Lung (tissue), 11 donors: ENCODE measurements at regions not wholly inside any gene's neighbourhood (a gene's known extent, or its start where the extent isn't known, plus 50 kb on each side); places are given as distances from the start of the nearest gene placed in this dataset.

ENCODE experiments used
- ATAC-seq: fragments of 200-7000 bp; cut with Tn5 transposase; one replicate; pipeline ENCODE4 v1.9.1; 2020; ENCODE audit warnings: moderate number of reproducible peaks; ENCODE audit not compliant: insufficient read depth, low FRiP score
- DNase-seq, 3 donors: peaks; one replicate each; pipeline ENCODE4 v3.0.0-alpha.2; 2013 to 2017
- H3K27ac ChIP-seq, 2 donors: one replicate each; pipeline ENCODE4 v1.5.1; 2013; ENCODE audit warnings: mild to moderate bottlenecking in 2 of 2, moderate library complexity in 2 of 2, control low read depth in 1 of 2, inconsistent platforms in 1 of 2, low read depth in 1 of 2, low read length in 1 of 2
- H3K27me3 ChIP-seq, 3 donors: one replicate each; pipeline ENCODE4 v1.5.1; 2013; ENCODE audit warnings: low read length in 2 of 3; ENCODE audit not compliant: control insufficient read depth in 3 of 3, insufficient read depth in 3 of 3
- H3K36me3 ChIP-seq, 4 donors: one replicate each; pipeline ENCODE4 v1.5.1; 2013; ENCODE audit warnings: low read length in 4 of 4, mild to moderate bottlenecking in 1 of 4, moderate library complexity in 1 of 4; ENCODE audit not compliant: control insufficient read depth in 4 of 4, insufficient read depth in 4 of 4
- H3K4me1 ChIP-seq, 5 donors: one replicate each; pipeline ENCODE4 v1.5.1; 2013; ENCODE audit warnings: low read length in 5 of 5, mild to moderate bottlenecking in 2 of 5, moderate library complexity in 1 of 5; ENCODE audit not compliant: control insufficient read depth in 5 of 5, insufficient read depth in 5 of 5
- H3K4me3 ChIP-seq: one replicate; pipeline ENCODE4 v1.5.1; 2013; ENCODE audit warnings: mild to moderate bottlenecking, control low read depth, moderate library complexity
- H3K9ac ChIP-seq, 2 donors: one replicate each; pipeline ENCODE4 v1.5.1; 2013; ENCODE audit warnings: low read length in 2 of 2, control low read depth in 1 of 2; ENCODE audit not compliant: insufficient read depth in 1 of 2
- H3K9me3 ChIP-seq, 4 donors: one replicate each; pipeline ENCODE4 v1.5.1; 2013; ENCODE audit warnings: low read length in 3 of 4, mild to moderate bottlenecking in 1 of 4, moderate library complexity in 1 of 4; ENCODE audit not compliant: control insufficient read depth in 4 of 4, insufficient read depth in 3 of 4
- CTCF ChIP-seq: IDR thresholded peaks from 2 replicates; pipeline ENCODE4 v1.5.1; 2012; ENCODE audit warnings: mild to moderate bottlenecking; ENCODE audit errors: control extremely low read depth, extremely low read depth
- WGBS, 2 donors: extraction: QIAGEN DNeasy Blood & Tissue Kit; methylation state at CpG; one replicate each; pipeline ENCODE4 v1.1.7; 2013; 5-methylcytosine and 5-hydroxymethylcytosine counted together
- donor health status: control.
- donor health status: control.
- donor health status: Bipolar disorder and iron deficiency.
- donor health status: healthy.
- donor health status: DM: yes; HTN: yes; CAD: no.

GRCh38 chr1:38555130-38555529, 304.4 kb downstream of the RRAGC start:
- 78 to 91% methylated on average over 3 of the region's 3 CpGs for WGBS, 2 donors
- Histone ChIP-seq H3K4me1 (peaks cover 0 to 11% (median 3%) of the 10 kb centered on the region in 5 donors), H3K9ac (no peak overlapping the region), H3K36me3 (no peaks in the 10 kb centered on the region), H3K27ac (no peak overlapping the region), H3K9me3 (no peaks in the 10 kb centered on the region), H3K4me3 (no peak overlapping the region), H3K27me3 (no peaks in the 10 kb centered on the region)
- no peak for TF ChIP-seq CTCF
- DNase-seq (no peak), ATAC-seq (no peak)

GRCh38 chr1:38551318-38552307, 308.0 kb downstream of the RRAGC start:
- TF ChIP-seq CTCF, result no peak
- WGBS, 2 donors, result 76 to 77% methylated on average over 19 of the region's 19 CpGs
- no peak for ATAC-seq

GRCh38 chr1:38549191-38549590, 310.4 kb downstream of the RRAGC start:
- Histone ChIP-seq H3K9ac (no peak overlapping the region), H3K27ac (no peak overlapping the region), H3K4me1 (peaks cover 0 to 37% (median 12%) of the 10 kb centered on the region in 5 donors), H3K27me3 (no peaks in the 10 kb centered on the region), H3K9me3 (no peaks in the 10 kb centered on the region), H3K36me3 (no peaks in the 10 kb centered on the region), H3K4me3 (no peak overlapping the region)
- no peak for DNase-seq
- WGBS, 2 donors, result 83 to 86% methylated on average over 3 of the region's 3 CpGs
- no peak for ATAC-seq
- TF ChIP-seq CTCF, result no peak

More at GRCh38 chr1:38551318-38552307, 308.0 kb downstream of the RRAGC start:
- Histone ChIP-seq H3K36me3 (no peaks in the 10 kb centered on the region), H3K27me3 (no peaks in the 10 kb centered on the region), H3K4me3 (no peak overlapping the region), H3K9me3 (no peaks in the 10 kb centered on the region), H3K4me1 (peaks cover 0 to 18% (median 0%) of the 10 kb centered on the region in 5 donors), H3K9ac (no peak overlapping the region), H3K27ac (no peak overlapping the region)
- DNase-seq, result no peak
